DMS53 (cell line): ENCODE measurements at regions not wholly inside any gene's neighbourhood (a gene's known extent, or its start where the extent isn't known, plus 50 kb on each side); places are given as distances from the start of the nearest gene placed in this dataset.
"Not testable (repeated sequence)": the region's sequence is repeated elsewhere in the genome, so short reads cannot be mapped to it uniquely, and the experiment has no call there.

Source experiments
- DNase-seq: peaks from one replicate; lab custom pipeline; 2025; lab: John Stamatoyannopoulos, UW

GRCh38 chr13:101003566-101003965 lies 329.0 kb upstream of the TMTC4 start:
- DNase-seq = no peak

GRCh38 chr13:100989392-100989791 lies 314.8 kb upstream of the TMTC4 start:
- DNase-seq = no peak

GRCh38 chr13:100988921-100989320 lies 314.3 kb upstream of the TMTC4 start:
- DNase-seq = no peak

GRCh38 chr13:100987948-100988347 lies 313.4 kb upstream of the TMTC4 start:
- peak; percentile 0 for DNase-seq

GRCh38 chr13:100986571-100986970 lies 312.0 kb upstream of the TMTC4 start:
- DNase-seq = no peak

- no peak for DNase-seq
Measured at GRCh38 chr13:100984085-100984705, 309.6 kb upstream of the TMTC4 start.

GRCh38 chr13:100983111-100983510 lies 308.5 kb upstream of the TMTC4 start:
- DNase-seq = no peak

GRCh38 chr13:100980171-100980570 lies 305.6 kb upstream of the TMTC4 start:
- no peak for DNase-seq

- DNase-seq = no peak
Measured at GRCh38 chr13:100977841-100978240, 303.2 kb upstream of the TMTC4 start.

GRCh38 chr13:100976993-100977392 lies 302.4 kb upstream of the TMTC4 start:
- no peak for DNase-seq

GRCh38 chr13:100975666-100976065 lies 301.1 kb upstream of the TMTC4 start:
- DNase-seq = not testable (repeated sequence)

- no peak for DNase-seq
Measured at GRCh38 chr13:100962585-100962984, 288.0 kb upstream of the TMTC4 start.

- DNase-seq = no peak
Measured at GRCh38 chr13:100961186-100961585, 286.6 kb upstream of the TMTC4 start.

- no peak for DNase-seq
Measured at GRCh38 chr13:100958831-100959230, 284.2 kb upstream of the TMTC4 start.

- no peak for DNase-seq
Measured at GRCh38 chr13:100957741-100958140, 283.1 kb upstream of the TMTC4 start.

GRCh38 chr13:100954430-100955305 lies 280.1 kb upstream of the TMTC4 start:
- DNase-seq = no peak

- no peak for DNase-seq
Measured at GRCh38 chr13:100951016-100951415, 276.4 kb upstream of the TMTC4 start.

GRCh38 chr13:100948937-100949336 lies 274.3 kb upstream of the TMTC4 start:
- not testable (repeated sequence) for DNase-seq

- no peak for DNase-seq
Measured at GRCh38 chr13:100946588-100946987, 272.0 kb upstream of the TMTC4 start.

- DNase-seq = no peak
Measured at GRCh38 chr13:100944791-100945345, 270.3 kb upstream of the TMTC4 start.

- no peak for DNase-seq
Measured at GRCh38 chr13:100942742-100943141, 268.1 kb upstream of the TMTC4 start.

- DNase-seq = no peak
Measured at GRCh38 chr13:100941377-100942368, 267.1 kb upstream of the TMTC4 start.
